Activated B cell treated with CpG ODN at 0.5 μM for 24 hours (primary cell): ENCODE measurements at regions not wholly inside any gene's neighbourhood (a gene's known extent, or its start where the extent isn't known, plus 50 kb on each side); places are given as distances from the start of the nearest gene placed in this dataset.

Experiments used
- ATAC-seq: fragments of 200-7000 bp; cut with Tn5 transposase; one replicate; pipeline ENCODE4 v1.10.0; 2021; ENCODE audit warnings: low read depth, mild to moderate bottlenecking, moderate library complexity
- CTCF ChIA-PET: fragments of 350-600 bp; sonication (Branson Sonifier 250); formaldehyde crosslinking; loops from one replicate; lab custom pipeline; 2021; ENCODE audit warnings: antibody characterized with exemption; lab: Charles Lee
- POLR2A ChIA-PET: fragments of 350-600 bp; sonication (Branson Sonifier 250); formaldehyde crosslinking; loops from one replicate; lab custom pipeline; 2021; ENCODE audit warnings: antibody characterized with exemption; lab: Charles Lee
- DNase-seq: peaks from one replicate; pipeline ENCODE4 v3.0.0; 2022
- H3K27ac Mint-ChIP-seq: one replicate; pipeline ENCODE4 v1.8.0; 2020; ENCODE audit warnings: mixed read lengths
- H3K27me3 Mint-ChIP-seq: one replicate; pipeline ENCODE4 v1.8.0; 2021; ENCODE audit warnings: mixed read lengths
- H3K36me3 Mint-ChIP-seq: one replicate; pipeline ENCODE4 v1.8.0; 2021; ENCODE audit warnings: low read depth, mixed read lengths
- H3K4me1 Mint-ChIP-seq: one replicate; pipeline ENCODE4 v1.8.0; 2021; ENCODE audit warnings: mixed read lengths
- H3K4me3 Mint-ChIP-seq: one replicate; pipeline ENCODE4 v1.8.0; 2020; ENCODE audit warnings: mild to moderate bottlenecking, mixed read lengths
- H3K9me3 Mint-ChIP-seq: one replicate; pipeline ENCODE4 v1.8.0; 2020; ENCODE audit warnings: mixed read lengths
- intact Hi-C: fragments of 100-400 bp; cut with micrococcal nuclease; formaldehyde crosslinking; loops from one replicate; pipeline ENCODE4 v1.15.1; 2024
- TF ChIP-seq, protein P1 (sequence below): fragments of 200-600 bp; IDR thresholded peaks from one replicate; pipeline ENCODE4 v1.8.0; 2022; ENCODE audit warnings: antibody characterized with exemption, mild to moderate bottlenecking

DNA sequence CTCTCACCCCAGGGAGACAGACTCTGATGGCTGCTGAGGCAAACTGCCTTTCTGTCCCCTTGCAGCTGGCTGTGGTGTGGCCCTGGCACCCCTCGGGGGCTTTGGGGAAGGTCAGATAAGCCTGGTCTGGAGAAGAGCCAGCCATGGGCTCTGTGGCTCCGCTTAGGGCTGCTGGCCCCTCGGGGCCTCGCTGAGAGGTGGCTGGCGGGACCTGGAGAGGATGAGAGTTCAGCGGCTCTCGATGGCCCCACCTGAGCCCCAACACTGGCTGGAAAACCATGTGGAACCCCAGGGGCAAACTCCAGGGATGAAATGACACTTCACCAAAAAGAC is 56.1 kb upstream of the ASAP2 start:
- H3K27me3 Mint-ChIP-seq, result peaks cover 24% of the 10 kb centered on the region
- H3K4me3 Mint-ChIP-seq, result no peak overlapping the region
- ATAC-seq (no peak), DNase-seq (no peak)
- TF ChIP-seq, protein P1, sequence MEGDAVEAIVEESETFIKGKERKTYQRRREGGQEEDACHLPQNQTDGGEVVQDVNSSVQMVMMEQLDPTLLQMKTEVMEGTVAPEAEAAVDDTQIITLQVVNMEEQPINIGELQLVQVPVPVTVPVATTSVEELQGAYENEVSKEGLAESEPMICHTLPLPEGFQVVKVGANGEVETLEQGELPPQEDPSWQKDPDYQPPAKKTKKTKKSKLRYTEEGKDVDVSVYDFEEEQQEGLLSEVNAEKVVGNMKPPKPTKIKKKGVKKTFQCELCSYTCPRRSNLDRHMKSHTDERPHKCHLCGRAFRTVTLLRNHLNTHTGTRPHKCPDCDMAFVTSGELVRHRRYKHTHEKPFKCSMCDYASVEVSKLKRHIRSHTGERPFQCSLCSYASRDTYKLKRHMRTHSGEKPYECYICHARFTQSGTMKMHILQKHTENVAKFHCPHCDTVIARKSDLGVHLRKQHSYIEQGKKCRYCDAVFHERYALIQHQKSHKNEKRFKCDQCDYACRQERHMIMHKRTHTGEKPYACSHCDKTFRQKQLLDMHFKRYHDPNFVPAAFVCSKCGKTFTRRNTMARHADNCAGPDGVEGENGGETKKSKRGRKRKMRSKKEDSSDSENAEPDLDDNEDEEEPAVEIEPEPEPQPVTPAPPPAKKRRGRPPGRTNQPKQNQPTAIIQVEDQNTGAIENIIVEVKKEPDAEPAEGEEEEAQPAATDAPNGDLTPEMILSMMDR, result no peak
- H3K36me3 Mint-ChIP-seq, result no peaks in the 10 kb centered on the region
- no peak overlapping the region for H3K27ac Mint-ChIP-seq
- POLR2A ChIA-PET, result no interaction called here
- intact Hi-C loops, result no loop called here
- H3K9me3 Mint-ChIP-seq, result no peaks in the 10 kb centered on the region
- H3K4me1 Mint-ChIP-seq, result no peaks in the 10 kb centered on the region
- CTCF ChIA-PET, result no interaction called here

DNA sequence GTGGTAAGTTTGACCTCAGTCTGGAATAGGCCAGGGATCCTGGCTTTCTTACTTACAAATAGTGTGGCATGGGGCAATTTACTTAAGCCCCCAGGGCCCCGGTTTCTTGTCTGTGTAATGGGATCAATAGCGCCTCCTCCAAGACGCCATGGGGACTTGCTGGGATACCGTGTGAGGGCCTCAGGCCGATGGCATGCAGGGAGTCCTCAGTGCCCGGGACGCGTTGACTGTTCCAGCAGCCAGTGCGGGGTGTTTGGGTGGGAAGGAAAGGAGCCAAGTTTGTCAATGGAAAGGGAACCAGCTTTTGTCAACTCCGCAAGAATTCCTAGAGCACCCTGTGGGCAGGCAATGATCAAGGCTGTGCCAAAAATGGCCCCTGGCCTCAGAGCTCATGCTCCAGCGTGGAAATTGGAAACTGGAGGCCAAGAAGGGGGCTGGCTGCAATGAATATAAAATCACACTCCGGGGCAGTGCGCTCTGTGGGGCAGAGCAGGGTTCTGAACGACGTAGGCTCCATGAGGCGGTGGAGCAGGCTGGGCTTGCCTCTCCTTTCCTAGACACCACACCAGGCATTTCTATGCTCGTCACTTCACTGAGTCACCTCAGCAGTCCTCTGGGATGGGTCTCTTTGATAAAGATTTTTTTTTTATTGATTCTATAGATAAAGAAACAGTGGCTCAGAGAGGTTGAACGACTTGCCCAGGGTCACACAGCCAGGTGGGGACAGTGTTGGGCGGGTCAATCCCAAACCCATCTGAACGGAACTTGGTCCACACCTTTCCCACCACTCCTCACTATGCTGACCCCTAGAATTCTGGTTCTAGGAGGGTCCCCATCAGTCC is 56.7 kb upstream of the ASAP2 start:
- no peaks in the 10 kb centered on the region for H3K9me3 Mint-ChIP-seq
- no peak for DNase-seq
- no peak overlapping the region for H3K4me3 Mint-ChIP-seq
- intact Hi-C loops, result no loop called here
- no peak overlapping the region for H3K27ac Mint-ChIP-seq
- ChIA-PET POLR2A (no interaction called here), CTCF (no interaction called here)
- TF ChIP-seq, protein P1, result no peak
- H3K36me3 Mint-ChIP-seq, result no peaks in the 10 kb centered on the region
- no peaks in the 10 kb centered on the region for H3K4me1 Mint-ChIP-seq
- H3K27me3 Mint-ChIP-seq, result peaks cover 22% of the 10 kb centered on the region
- ATAC-seq, result no peak

DNA sequence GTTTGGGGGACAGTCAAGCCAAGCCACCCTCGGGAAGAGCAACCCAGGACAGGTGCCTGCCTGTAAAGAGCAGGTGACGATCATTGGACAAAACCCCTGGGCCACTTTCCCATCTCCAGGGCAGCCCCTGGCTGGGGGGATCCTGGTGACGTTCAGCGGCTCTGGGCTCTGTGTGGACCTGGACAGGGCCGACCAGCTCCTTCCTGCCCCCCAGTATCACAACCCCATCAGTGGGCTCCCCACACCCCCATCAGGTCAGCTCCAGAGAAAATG is 57.3 kb upstream of the ASAP2 start:
- H3K9me3 Mint-ChIP-seq, result no peaks in the 10 kb centered on the region
- POLR2A ChIA-PET, result no interaction called here
- H3K4me1 Mint-ChIP-seq, result no peaks in the 10 kb centered on the region
- intact Hi-C loops, result no loop called here
- TF ChIP-seq, protein P1, result no peak
- H3K4me3 Mint-ChIP-seq, result no peak overlapping the region
- DNase-seq (no peak), ATAC-seq (no peak)
- H3K27me3 Mint-ChIP-seq, result peaks cover 22% of the 10 kb centered on the region
- no peak overlapping the region for H3K27ac Mint-ChIP-seq
- no peaks in the 10 kb centered on the region for H3K36me3 Mint-ChIP-seq
- CTCF ChIA-PET, result no interaction called here

DNA sequence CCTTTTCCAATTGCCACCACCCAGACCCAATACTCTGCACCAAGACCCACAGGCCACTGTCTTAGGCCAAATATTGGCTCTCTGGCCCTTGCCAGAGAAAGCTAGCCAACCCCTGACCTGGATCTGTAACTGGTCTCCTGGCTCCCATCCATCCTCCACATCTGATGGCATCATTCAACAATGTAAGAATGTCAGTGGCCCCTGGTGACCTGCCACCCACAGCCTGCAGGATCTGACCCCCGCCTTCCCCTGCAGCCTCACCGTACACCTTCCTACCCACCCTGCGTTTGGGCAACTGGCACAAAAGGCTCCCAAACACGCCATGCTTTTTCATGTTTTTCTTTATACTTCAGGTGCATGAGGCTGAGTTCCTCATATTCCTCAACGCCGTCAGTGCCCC is 60.0 kb upstream of the ASAP2 start:
- intact Hi-C loops, result no loop called here
- Mint-ChIP-seq H3K4me1 (peaks cover 6% of the 10 kb centered on the region), H3K36me3 (no peaks in the 10 kb centered on the region), H3K9me3 (no peaks in the 10 kb centered on the region), H3K4me3 (no peak overlapping the region), H3K27ac (no peak overlapping the region), H3K27me3 (peaks cover 16% of the 10 kb centered on the region)
- no peak for DNase-seq
- TF ChIP-seq, protein P1, result no peak
- ChIA-PET POLR2A (no interaction called here), CTCF (no interaction called here)
- no peak for ATAC-seq

DNA sequence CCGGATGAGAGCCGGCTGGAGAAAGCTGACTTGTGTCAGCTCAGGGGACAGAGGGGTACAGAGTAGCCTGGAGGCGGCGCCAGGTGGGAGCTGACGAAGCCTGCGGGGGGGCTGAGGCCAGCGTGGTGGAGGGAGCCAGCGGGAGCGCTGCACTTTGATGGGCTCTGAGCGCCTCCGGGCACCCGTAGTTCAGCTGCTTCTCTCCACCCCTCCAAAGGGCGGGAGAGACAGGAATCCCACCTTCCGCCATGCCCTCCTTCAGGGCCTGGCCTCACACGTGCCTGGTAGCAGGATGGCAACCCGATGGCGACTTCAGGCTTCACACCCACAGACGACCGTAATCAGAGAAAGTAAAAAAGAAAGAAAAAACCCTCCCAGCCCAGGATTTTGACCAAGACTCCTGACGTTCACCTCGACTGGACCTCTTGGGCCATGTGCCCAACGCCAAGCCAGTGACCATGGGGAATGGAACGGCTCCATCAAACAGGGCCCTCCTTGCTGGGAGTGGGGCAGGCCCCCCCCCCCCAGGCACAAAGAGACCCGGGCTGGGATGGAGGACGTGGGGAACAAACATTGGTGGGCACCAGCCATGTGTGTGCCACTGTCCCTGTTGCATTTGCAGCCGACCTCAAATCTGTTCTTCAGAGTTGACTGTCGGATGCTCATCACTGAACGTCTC is 60.7 kb upstream of the ASAP2 start:
- H3K36me3 Mint-ChIP-seq, result no peaks in the 10 kb centered on the region
- ATAC-seq (no peak), DNase-seq (no peak)
- H3K27ac Mint-ChIP-seq, result no peak overlapping the region
- ChIA-PET POLR2A (no interaction called here), CTCF (no interaction called here)
- intact Hi-C loops, result no loop called here
- peaks cover 16% of the 10 kb centered on the region for H3K27me3 Mint-ChIP-seq
- H3K9me3 Mint-ChIP-seq, result no peaks in the 10 kb centered on the region
- TF ChIP-seq, protein P1, result no peak
- no peak overlapping the region for H3K4me3 Mint-ChIP-seq
- peaks cover 6% of the 10 kb centered on the region for H3K4me1 Mint-ChIP-seq
